ENCODE measurements at regions not wholly inside any gene's neighbourhood (a gene's known extent, or its start where the extent isn't known, plus 50 kb on each side); places are given as distances from the start of the nearest gene placed in this dataset.

DNA sequence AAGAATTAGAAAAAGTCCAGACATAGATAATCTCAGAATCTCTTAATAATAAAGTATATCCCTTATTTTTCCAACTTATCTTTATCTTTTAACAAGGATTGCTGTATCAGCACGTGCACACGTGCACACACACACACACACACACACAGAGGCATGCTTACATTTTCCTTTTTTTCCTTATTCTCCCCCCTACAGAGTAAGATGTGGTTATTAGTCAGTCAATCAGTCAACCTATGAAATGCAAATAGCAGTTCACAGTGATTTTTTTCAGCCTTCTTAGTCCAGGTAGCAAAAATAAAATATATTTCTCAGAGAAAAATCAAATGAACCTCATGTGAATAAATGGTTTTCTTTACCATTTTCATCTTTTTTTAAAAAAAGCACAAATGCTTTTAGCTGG, 506.2 kb upstream of the SLC39A10 start:
- TF ChIP-seq, protein P1, sequence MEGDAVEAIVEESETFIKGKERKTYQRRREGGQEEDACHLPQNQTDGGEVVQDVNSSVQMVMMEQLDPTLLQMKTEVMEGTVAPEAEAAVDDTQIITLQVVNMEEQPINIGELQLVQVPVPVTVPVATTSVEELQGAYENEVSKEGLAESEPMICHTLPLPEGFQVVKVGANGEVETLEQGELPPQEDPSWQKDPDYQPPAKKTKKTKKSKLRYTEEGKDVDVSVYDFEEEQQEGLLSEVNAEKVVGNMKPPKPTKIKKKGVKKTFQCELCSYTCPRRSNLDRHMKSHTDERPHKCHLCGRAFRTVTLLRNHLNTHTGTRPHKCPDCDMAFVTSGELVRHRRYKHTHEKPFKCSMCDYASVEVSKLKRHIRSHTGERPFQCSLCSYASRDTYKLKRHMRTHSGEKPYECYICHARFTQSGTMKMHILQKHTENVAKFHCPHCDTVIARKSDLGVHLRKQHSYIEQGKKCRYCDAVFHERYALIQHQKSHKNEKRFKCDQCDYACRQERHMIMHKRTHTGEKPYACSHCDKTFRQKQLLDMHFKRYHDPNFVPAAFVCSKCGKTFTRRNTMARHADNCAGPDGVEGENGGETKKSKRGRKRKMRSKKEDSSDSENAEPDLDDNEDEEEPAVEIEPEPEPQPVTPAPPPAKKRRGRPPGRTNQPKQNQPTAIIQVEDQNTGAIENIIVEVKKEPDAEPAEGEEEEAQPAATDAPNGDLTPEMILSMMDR (conservative IDR thresholded peaks at IDR 0.05; ENCODE audit: low read length), result no peak
- TF ChIP-seq EZH2phosphoT487 (IDR thresholded peaks at IDR 0.05; ENCODE audit: borderline replicate concordance), result no peak
